Activated naive CD4-positive, alpha-beta T cell treated with anti-CD3 and anti-CD28 coated beads, Interleukin-2, amount 50 U/mL, for 24 hours (primary cell): ENCODE measurements at regions not wholly inside any gene's neighbourhood (a gene's known extent, or its start where the extent isn't known, plus 50 kb on each side); places are given as distances from the start of the nearest gene placed in this dataset.
"Not testable (repeated sequence)": the region's sequence is repeated elsewhere in the genome, so short reads cannot be mapped to it uniquely, and the experiment has no call there.

Experiments
- H3K27ac Mint-ChIP-seq: one replicate; pipeline ENCODE4 v1.8.0; 2021; ENCODE audit warnings: mild to moderate bottlenecking, mixed read lengths
- H3K27me3 Mint-ChIP-seq: one replicate; pipeline ENCODE4 v1.8.0; 2021; ENCODE audit warnings: mixed read lengths
- H3K36me3 Mint-ChIP-seq: one replicate; pipeline ENCODE4 v1.8.0; 2021; ENCODE audit warnings: mixed read lengths
- H3K4me1 Mint-ChIP-seq: one replicate; pipeline ENCODE4 v1.8.0; 2021; ENCODE audit warnings: mixed read lengths
- H3K4me3 Mint-ChIP-seq: one replicate; pipeline ENCODE4 v1.8.0; 2021; ENCODE audit warnings: mild to moderate bottlenecking, mixed read lengths
- H3K9me3 Mint-ChIP-seq: one replicate; pipeline ENCODE4 v1.8.0; 2021; ENCODE audit warnings: mixed read lengths

GRCh38 chr17:70268383-70268782 is 99.1 kb downstream of the KCNJ2 start:
- Mint-ChIP-seq H3K27me3 (no peaks in the 10 kb centered on the region), H3K36me3 (no peaks in the 10 kb centered on the region), H3K27ac (no peak overlapping the region), H3K4me1 (no peaks in the 10 kb centered on the region), H3K4me3 (no peak overlapping the region), H3K9me3 (no peaks in the 10 kb centered on the region)

GRCh38 chr17:70270554-70270953 is 101.2 kb downstream of the KCNJ2 start:
- H3K27me3 Mint-ChIP-seq: no peaks in the 10 kb centered on the region
- H3K27ac Mint-ChIP-seq: no peak overlapping the region
- no peak overlapping the region for H3K4me3 Mint-ChIP-seq
- no peaks in the 10 kb centered on the region for H3K9me3 Mint-ChIP-seq
- H3K36me3 Mint-ChIP-seq: no peaks in the 10 kb centered on the region
- H3K4me1 Mint-ChIP-seq: no peaks in the 10 kb centered on the region

DNA sequence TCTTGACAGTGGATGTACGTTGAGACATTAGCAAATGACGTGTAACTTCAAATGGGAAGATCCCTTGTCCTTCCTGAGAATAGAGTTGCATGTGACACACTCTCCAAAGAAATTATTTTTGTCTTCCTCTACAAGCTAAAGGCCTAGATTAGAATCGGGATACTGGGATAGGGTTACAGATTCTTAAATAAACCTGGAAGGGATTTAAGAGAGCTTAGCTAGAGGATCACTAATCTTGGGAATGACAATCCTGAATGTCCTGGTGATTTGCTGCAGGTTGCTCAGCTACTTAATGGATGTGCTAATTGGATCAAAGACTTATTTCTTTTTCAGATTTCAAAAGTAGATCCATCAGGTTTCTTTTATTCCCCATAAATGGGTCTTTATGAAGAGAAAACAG is 101.9 kb downstream of the KCNJ2 start:
- Mint-ChIP-seq H3K4me3 (no peak overlapping the region), H3K27ac (no peak overlapping the region), H3K9me3 (no peaks in the 10 kb centered on the region)

GRCh38 chr17:70271672-70272071 is 102.3 kb downstream of the KCNJ2 start:
- Mint-ChIP-seq H3K4me3 (no peak overlapping the region), H3K36me3 (no peaks in the 10 kb centered on the region), H3K4me1 (no peaks in the 10 kb centered on the region), H3K27me3 (no peaks in the 10 kb centered on the region), H3K9me3 (no peaks in the 10 kb centered on the region), H3K27ac (no peak overlapping the region)

More for the DNA sequence above, 101.9 kb downstream of the KCNJ2 start:
- Mint-ChIP-seq H3K36me3 (no peaks in the 10 kb centered on the region), H3K27me3 (no peaks in the 10 kb centered on the region), H3K4me1 (no peaks in the 10 kb centered on the region)

- no peaks in the 10 kb centered on the region for H3K27me3 Mint-ChIP-seq
Observed at GRCh38 chr17:70274255-70274654, 104.9 kb downstream of the KCNJ2 start.

DNA sequence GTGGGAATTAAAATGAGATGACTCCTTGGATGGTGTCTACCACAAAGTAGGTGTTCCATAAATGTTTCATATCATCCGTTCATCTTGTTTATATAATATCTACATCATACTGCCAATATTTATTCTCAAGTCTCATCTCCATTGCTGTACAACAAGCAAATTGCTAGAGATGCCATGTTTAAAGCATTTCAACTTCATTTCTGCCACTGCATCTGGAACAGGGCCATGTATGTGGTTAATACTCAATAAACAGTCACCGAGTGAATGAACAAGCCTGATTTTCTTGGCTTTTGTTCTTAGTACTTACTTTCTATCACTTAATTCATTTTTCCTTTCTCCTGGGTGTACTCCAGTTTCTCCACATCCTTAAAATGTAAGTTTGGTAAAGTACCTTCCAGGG is 107.6 kb downstream of the KCNJ2 start:
- no peak overlapping the region for H3K27ac Mint-ChIP-seq
- H3K4me3 Mint-ChIP-seq: no peak overlapping the region

More at GRCh38 chr17:70274255-70274654, 104.9 kb downstream of the KCNJ2 start:
- Mint-ChIP-seq H3K4me1 (no peaks in the 10 kb centered on the region), H3K36me3 (no peaks in the 10 kb centered on the region), H3K27ac (no peak overlapping the region), H3K4me3 (no peak overlapping the region), H3K9me3 (no peaks in the 10 kb centered on the region)

DNA sequence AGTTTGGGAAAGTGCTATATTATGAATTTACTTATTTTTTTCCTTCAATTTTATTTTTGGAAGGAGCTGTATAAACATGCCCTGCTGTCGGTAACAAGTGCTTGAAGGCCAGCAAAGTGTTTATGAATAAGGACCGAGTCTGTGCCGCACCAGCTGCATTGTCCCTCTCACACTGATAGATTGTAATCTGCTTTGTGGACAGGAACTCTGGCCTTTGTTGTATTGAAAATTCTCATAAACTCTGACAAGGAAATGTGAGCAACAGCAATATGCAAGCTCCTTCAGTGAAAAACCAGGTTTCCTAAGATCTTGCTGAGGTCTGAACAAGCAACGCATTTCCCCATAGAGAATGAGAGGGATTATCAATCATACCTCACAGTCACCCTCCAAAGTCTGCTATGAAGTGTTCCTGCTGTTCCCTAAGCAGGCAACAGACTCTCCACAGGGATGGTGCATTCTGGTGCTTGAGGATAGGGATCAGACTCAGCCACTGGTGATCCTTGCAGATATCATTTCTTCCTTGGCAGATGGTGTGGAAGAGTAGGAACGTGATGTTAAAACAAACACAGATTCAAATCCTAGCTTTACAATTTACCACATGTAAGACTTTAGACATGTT is 109.6 kb downstream of the KCNJ2 start:
- H3K27me3 Mint-ChIP-seq: no peaks in the 10 kb centered on the region
- H3K27ac Mint-ChIP-seq: no peak overlapping the region
- H3K4me3 Mint-ChIP-seq: no peak overlapping the region
- H3K36me3 Mint-ChIP-seq: no peaks in the 10 kb centered on the region
- H3K9me3 Mint-ChIP-seq: no peaks in the 10 kb centered on the region
- no peaks in the 10 kb centered on the region for H3K4me1 Mint-ChIP-seq

More for the DNA sequence above, 107.6 kb downstream of the KCNJ2 start:
- Mint-ChIP-seq H3K4me1 (no peaks in the 10 kb centered on the region), H3K9me3 (no peaks in the 10 kb centered on the region), H3K36me3 (no peaks in the 10 kb centered on the region), H3K27me3 (no peaks in the 10 kb centered on the region)

- Mint-ChIP-seq H3K36me3 (no peaks in the 10 kb centered on the region), H3K27ac (no peak overlapping the region), H3K4me1 (no peaks in the 10 kb centered on the region), H3K27me3 (no peaks in the 10 kb centered on the region), H3K9me3 (peaks cover 5% of the 10 kb centered on the region), H3K4me3 (no peak overlapping the region)
Observed at GRCh38 chr17:70286391-70286790, 117.1 kb downstream of the KCNJ2 start.

DNA sequence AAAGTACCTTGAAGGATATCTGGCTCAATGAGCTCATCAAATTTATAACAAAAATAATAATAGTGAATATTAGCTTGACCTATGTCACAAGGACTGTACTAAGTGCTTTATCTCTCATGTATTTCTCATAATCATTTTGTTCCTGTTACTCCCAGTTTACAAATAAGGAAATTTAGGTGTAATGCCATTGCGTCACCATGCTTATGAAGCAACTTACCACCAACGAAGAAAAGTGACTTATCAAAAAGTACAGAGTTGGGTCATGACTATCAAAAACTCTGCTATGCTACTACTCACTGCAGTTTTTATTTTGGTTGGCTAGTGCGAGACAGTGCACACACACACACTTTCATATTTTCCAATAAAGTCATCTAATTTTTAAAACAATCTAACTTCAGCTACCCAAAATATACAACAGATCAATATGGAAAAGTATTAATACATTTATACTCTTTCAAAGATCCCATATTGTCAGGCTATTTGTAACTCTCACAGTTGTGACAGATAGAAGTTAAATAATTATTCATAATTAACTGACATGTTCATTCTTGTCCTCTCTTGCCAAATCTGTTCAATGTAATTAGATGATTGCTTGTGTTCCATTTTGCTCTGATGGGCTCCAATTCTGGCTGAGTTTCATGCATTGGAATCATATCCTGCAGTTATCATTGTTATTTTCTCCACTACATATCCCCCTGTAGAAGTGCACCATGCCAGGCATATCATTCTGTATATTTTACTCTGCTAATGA is 119.4 kb downstream of the KCNJ2 start:
- peaks cover 5% of the 10 kb centered on the region for H3K9me3 Mint-ChIP-seq

GRCh38 chr17:70290770-70291169 is 121.4 kb downstream of the KCNJ2 start:
- no peak overlapping the region for H3K27ac Mint-ChIP-seq
- no peaks in the 10 kb centered on the region for H3K4me1 Mint-ChIP-seq
- H3K4me3 Mint-ChIP-seq: no peak overlapping the region
- H3K36me3 Mint-ChIP-seq: no peaks in the 10 kb centered on the region
- H3K27me3 Mint-ChIP-seq: no peaks in the 10 kb centered on the region
- H3K9me3 Mint-ChIP-seq: no peaks in the 10 kb centered on the region

More for the DNA sequence above, 119.4 kb downstream of the KCNJ2 start:
- H3K27me3 Mint-ChIP-seq: no peaks in the 10 kb centered on the region
- H3K27ac Mint-ChIP-seq: no peak overlapping the region
- H3K4me3 Mint-ChIP-seq: no peak overlapping the region
- no peaks in the 10 kb centered on the region for H3K4me1 Mint-ChIP-seq
- no peaks in the 10 kb centered on the region for H3K36me3 Mint-ChIP-seq

- H3K27ac Mint-ChIP-seq: no peak overlapping the region
- no peaks in the 10 kb centered on the region for H3K9me3 Mint-ChIP-seq
- H3K4me3 Mint-ChIP-seq: no peak overlapping the region
- no peaks in the 10 kb centered on the region for H3K4me1 Mint-ChIP-seq
- H3K36me3 Mint-ChIP-seq: no peaks in the 10 kb centered on the region
- no peaks in the 10 kb centered on the region for H3K27me3 Mint-ChIP-seq
Observed at GRCh38 chr17:70292366-70292765, 123.0 kb downstream of the KCNJ2 start.

GRCh38 chr17:70293564-70294310 is 124.4 kb downstream of the KCNJ2 start:
- H3K4me1 Mint-ChIP-seq, H3K27ac Mint-ChIP-seq, H3K27me3 Mint-ChIP-seq, H3K36me3 Mint-ChIP-seq, H3K4me3 Mint-ChIP-seq, H3K9me3 Mint-ChIP-seq: not testable (repeated sequence)

GRCh38 chr17:70295329-70295728 is 126.0 kb downstream of the KCNJ2 start:
- H3K4me3 Mint-ChIP-seq: no peak overlapping the region
- no peaks in the 10 kb centered on the region for H3K27me3 Mint-ChIP-seq
- H3K4me1 Mint-ChIP-seq: no peaks in the 10 kb centered on the region
- H3K36me3 Mint-ChIP-seq: no peaks in the 10 kb centered on the region
- no peak overlapping the region for H3K27ac Mint-ChIP-seq
- H3K9me3 Mint-ChIP-seq: peaks cover 8% of the 10 kb centered on the region

- Mint-ChIP-seq H3K27ac (no peak overlapping the region), H3K4me3 (no peak overlapping the region), H3K27me3 (no peaks in the 10 kb centered on the region), H3K36me3 (no peaks in the 10 kb centered on the region), H3K4me1 (no peaks in the 10 kb centered on the region), H3K9me3 (peaks cover 12% of the 10 kb centered on the region)
Observed at GRCh38 chr17:70295731-70296130, 126.4 kb downstream of the KCNJ2 start.

DNA sequence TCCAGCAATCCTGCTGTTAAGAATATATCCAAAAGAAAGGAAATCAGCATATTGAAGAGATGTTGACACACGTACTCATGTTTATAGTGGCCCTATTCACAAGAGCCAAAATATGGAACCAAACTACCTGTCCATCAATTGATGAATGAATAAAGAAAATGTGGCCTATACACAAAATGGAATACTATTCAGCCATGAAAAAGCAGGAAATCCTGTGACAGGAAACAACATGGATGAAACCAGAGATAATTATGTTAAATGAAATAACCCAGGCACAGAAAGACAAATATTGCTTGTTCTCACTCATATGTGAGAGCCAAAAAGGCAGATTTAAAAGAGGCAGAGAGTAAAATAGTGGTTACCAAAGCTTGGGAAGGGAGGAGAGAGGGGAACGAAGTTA is 127.1 kb downstream of the KCNJ2 start:
- H3K4me3 Mint-ChIP-seq: no peak overlapping the region
- H3K36me3 Mint-ChIP-seq: no peaks in the 10 kb centered on the region
- H3K4me1 Mint-ChIP-seq: no peaks in the 10 kb centered on the region
- no peak overlapping the region for H3K27ac Mint-ChIP-seq
- no peaks in the 10 kb centered on the region for H3K27me3 Mint-ChIP-seq
- H3K9me3 Mint-ChIP-seq: peaks cover 12% of the 10 kb centered on the region

DNA sequence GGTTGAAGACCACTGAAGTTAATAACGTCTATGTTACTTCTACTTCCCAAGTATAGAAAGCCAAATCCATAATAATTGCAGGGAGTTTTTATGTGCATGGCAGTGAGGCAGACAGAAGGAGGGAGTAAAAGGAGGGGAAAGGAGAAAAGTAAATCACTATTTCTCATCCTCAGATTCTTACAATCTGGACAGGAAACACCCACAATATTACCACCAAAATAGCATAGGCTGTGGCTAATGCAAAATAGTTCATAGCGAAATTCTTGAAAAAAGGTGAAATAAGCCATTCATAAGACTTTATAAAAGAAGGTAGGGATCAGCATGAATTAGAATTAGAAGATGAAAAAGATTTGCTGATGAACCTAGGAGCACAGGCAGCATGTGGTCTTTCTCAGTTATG is 128.1 kb downstream of the KCNJ2 start:
- Mint-ChIP-seq H3K4me3 (no peak overlapping the region), H3K27me3 (no peaks in the 10 kb centered on the region), H3K9me3 (peaks cover 12% of the 10 kb centered on the region), H3K36me3 (no peaks in the 10 kb centered on the region), H3K4me1 (no peaks in the 10 kb centered on the region), H3K27ac (no peak overlapping the region)
